K562 (cell line): ENCODE measurements at regions not wholly inside any gene's neighbourhood (a gene's known extent, or its start where the extent isn't known, plus 50 kb on each side); places are given as distances from the start of the nearest gene placed in this dataset.

Experiments used
- ATAC-seq: fragments of 200-7000 bp; cut with Tn5 transposase; 3 replicates; pipeline ENCODE4 v1.9.1; 2020; ENCODE audit warnings: moderate library complexity
- BruUV-seq: library from RNA; stranded (reverse); fragments of 400-500 nt; replicated peaks from 2 replicates; lab custom pipeline; 2021; lab: Mats Ljungman, UMichigan
- CTCF ChIA-PET: fragments of 300-600 bp; formaldehyde crosslinking; extraction: SDS; loops from one replicate; lab custom pipeline; 2021; ENCODE audit warnings: low intra/inter-chr PET ratio; lab: Yijun Ruan, JAX
- POLR2A ChIA-PET: fragments of 300-600, 350-650 bp; sonication (Branson Sonifier 250); formaldehyde crosslinking; extraction: SDS; loops from one replicate; lab custom pipeline; 2021; ENCODE audit warnings: antibody characterized with exemption, inconsistent platforms; lab: Yijun Ruan, JAX
- DNase-seq, 4 experiments: peaks; one replicate each; pipeline versions ENCODE4 v3.0.0 to v3.0.0-alpha.2; 2011 to 2018; ENCODE audit warnings: low spot score in 3 of 4, mixed read lengths in 3 of 4; ENCODE audit errors: extremely low read depth in 1 of 4
- FAIRE-seq: peaks from 2 replicates; lab custom pipeline; 2011; peaks lifted over from hg19 to GRCh38; lab: Jason Lieb, UNC
- H2AFZ ChIP-seq: 2 replicates; pipeline ENCODE4 v1.6.0; 2011; ENCODE audit warnings: low read depth, low read length, control low read depth, inconsistent platforms
- H3K27ac ChIP-seq: fragments of 200-600 bp; 3 replicates; pipeline ENCODE4 v1.8.0; 2011; ENCODE audit warnings: low read depth, mild to moderate bottlenecking, control low read depth, inconsistent platforms, low read length, moderate library complexity, mixed read lengths; ENCODE audit errors: extremely low read depth
- H3K27me3 ChIP-seq, 2 experiments: fragments of 300-600 bp in 1 of 2; 2 replicates in 1 of 2; 3 replicates in 1 of 2; pipeline versions ENCODE4 v1.6.0 to v1.8.0; 2011; ENCODE audit warnings: inconsistent platforms in 2 of 2, low read length in 2 of 2, mild to moderate bottlenecking in 1 of 2, mixed read lengths in 1 of 2, moderate library complexity in 1 of 2; ENCODE audit not compliant: control insufficient read depth in 2 of 2, insufficient read depth in 2 of 2
- H3K36me3 ChIP-seq: fragments of 300-600 bp; 3 replicates; pipeline ENCODE4 v1.8.0; 2011; ENCODE audit warnings: mild to moderate bottlenecking, low read length, inconsistent platforms; ENCODE audit not compliant: control insufficient read depth, insufficient read depth
- H3K4me1 ChIP-seq, 2 experiments: fragments of 200-600 bp in 1 of 2; replicated peaks in 1 of 2; 2 replicates in 1 of 2; 3 replicates in 1 of 2; pipeline versions ENCODE4 v1.5.1 to v1.8.0; 2011; ENCODE audit warnings: inconsistent platforms in 2 of 2, low read length in 2 of 2, mild to moderate bottlenecking in 1 of 2, mixed read lengths in 1 of 2, moderate library complexity in 1 of 2; ENCODE audit not compliant: control insufficient read depth in 2 of 2, insufficient read depth in 2 of 2
- H3K4me2 ChIP-seq: 2 replicates; pipeline ENCODE4 v1.6.1; 2011; ENCODE audit warnings: low read length, control low read depth, inconsistent platforms, mixed read lengths; ENCODE audit not compliant: insufficient read depth
- H3K4me3 ChIP-seq: fragments of 200-600 bp; sonication (generic), shearing (Covaris generic); 2 replicates; pipeline ENCODE4 v1.5.1; 2016; ENCODE audit warnings: control low read depth, inconsistent platforms
- H3K79me2 ChIP-seq: fragments of 200-600 bp; 3 replicates; pipeline ENCODE4 v1.8.0; 2011; ENCODE audit warnings: low read length, inconsistent platforms; ENCODE audit not compliant: control insufficient read depth, insufficient read depth
- H3K9ac ChIP-seq, 2 experiments: 2 replicates each; pipeline versions ENCODE4 v1.6.0 to v1.6.1; 2011; ENCODE audit warnings: low read depth in 2 of 2, low read length in 2 of 2, control low read depth in 1 of 2, inconsistent platforms in 1 of 2, mild to moderate bottlenecking in 1 of 2, mixed read lengths in 1 of 2; ENCODE audit not compliant: insufficient read depth in 1 of 2
- H3K9me1 ChIP-seq: one replicate; pipeline ENCODE4 v1.6.0; 2011; ENCODE audit warnings: inconsistent platforms, mild to moderate bottlenecking, low read length, moderate library complexity; ENCODE audit not compliant: control insufficient read depth, insufficient read depth
- H3K9me3 ChIP-seq: replicated peaks from 2 replicates; pipeline ENCODE4 v1.5.1; 2011; ENCODE audit warnings: low read depth, low read length, inconsistent platforms; ENCODE audit not compliant: control insufficient read depth, insufficient read depth
- H4K20me1 ChIP-seq: replicated peaks from 2 replicates; pipeline ENCODE4 v1.6.1; 2011; ENCODE audit warnings: low read length, inconsistent platforms, mixed read lengths; ENCODE audit not compliant: control insufficient read depth, insufficient read depth
- ARHGAP35 ChIP-seq: fragments of 450-650 bp; IDR thresholded peaks from 2 replicates; pipeline ENCODE4 v1.6.1; 2018; ENCODE audit not compliant: partially characterized antibody
- CAMTA2 ChIP-seq: fragments of 250-450 bp; sonication (Bioruptor Pico); conservative IDR thresholded peaks from 2 replicates; pipeline ENCODE4 v1.5.1; 2022
- DIDO1 ChIP-seq: fragments of 450-650 bp; IDR thresholded peaks from 2 replicates; pipeline ENCODE4 v1.6.1; 2016; ENCODE audit warnings: low read depth, missing biosample characterization, missing genetic modification characterization
- ETS2 ChIP-seq: IDR thresholded peaks from 2 replicates; pipeline ENCODE4 v1.6.1; 2016; ENCODE audit warnings: borderline replicate concordance, missing genetic modification characterization, mild to moderate bottlenecking, moderate library complexity, missing compliant biosample characterization; ENCODE audit not compliant: poor library complexity, severe bottlenecking
- EWSR1 ChIP-seq: fragments of 450-650 bp; IDR thresholded peaks from 2 replicates; pipeline ENCODE4 v1.6.1; 2018; ENCODE audit warnings: borderline replicate concordance, mild to moderate bottlenecking, low read depth, moderate library complexity; ENCODE audit not compliant: partially characterized antibody
- FOXA1 ChIP-seq: fragments of 450-650 bp; IDR thresholded peaks from 2 replicates; pipeline ENCODE4 v1.6.1; 2016; ENCODE audit warnings: mild to moderate bottlenecking, borderline replicate concordance
- FOXM1 ChIP-seq, 2 experiments: fragments of 450-650 bp in 1 of 2; sonication (generic) in 1 of 2; formaldehyde crosslinking in 1 of 2; IDR thresholded peaks; 2 replicates each; pipeline versions ENCODE4 v1.6.1 to v1.9.0; 2017 to 2022; ENCODE audit warnings: low read depth in 2 of 2, mild to moderate bottlenecking in 2 of 2, missing genetic modification reagents in 1 of 2, moderate library complexity in 1 of 2
- HCFC1 ChIP-seq: IDR thresholded peaks from 2 replicates; pipeline ENCODE4 v1.6.1; 2012; ENCODE audit warnings: low read depth, low read length, improper control_type of control experiment
- NELFE ChIP-seq: IDR thresholded peaks from 2 replicates; pipeline ENCODE4 v1.6.1; 2011; ENCODE audit warnings: mild to moderate bottlenecking; ENCODE audit not compliant: insufficient read depth, insufficient read length
- NEUROD1 ChIP-seq: fragments of 150-350 bp; IDR thresholded peaks from 2 replicates; pipeline ENCODE4 v1.6.1; 2014; ENCODE audit warnings: borderline replicate concordance, low read length, low read depth; ENCODE audit not compliant: partially characterized antibody
- NFE2L1 ChIP-seq: fragments of 450-650 bp; IDR thresholded peaks from 2 replicates; pipeline ENCODE4 v1.6.1; 2016; ENCODE audit warnings: missing genetic modification characterization, low read depth, mild to moderate bottlenecking, missing compliant biosample characterization, moderate library complexity, borderline replicate concordance
- NR4A1 ChIP-seq, 2 experiments: fragments of 250-450 bp in 1 of 2; fragments of 450-650 bp in 1 of 2; sonication (Bioruptor Pico) in 1 of 2; IDR thresholded peaks; 2 replicates each; pipeline versions ENCODE4 v1.4.0 to v1.6.1; 2016 to 2020; ENCODE audit warnings: mild to moderate bottlenecking in 2 of 2, missing compliant biosample characterization in 1 of 2, missing genetic modification characterization in 1 of 2, moderate library complexity in 1 of 2
- POU5F1 ChIP-seq: fragments of 150-350 bp; IDR thresholded peaks from 2 replicates; pipeline ENCODE4 v1.6.1; 2014; ENCODE audit warnings: borderline replicate concordance, low read length, low read depth, mild to moderate bottlenecking; ENCODE audit not compliant: partially characterized antibody
- RFX1 ChIP-seq: fragments of 450-650 bp; IDR thresholded peaks from 2 replicates; pipeline ENCODE4 v1.6.1; 2016; ENCODE audit warnings: mild to moderate bottlenecking, moderate library complexity
- SRSF1 ChIP-seq: fragments of 200-400 bp; formaldehyde crosslinking; IDR thresholded peaks from 2 replicates; pipeline ENCODE4 v1.6.1; 2017; ENCODE audit warnings: mild to moderate bottlenecking, low read depth, low read length, moderate library complexity
- ZFPM2 ChIP-seq: fragments of 250-450 bp; sonication (Bioruptor Pico); IDR thresholded peaks from 2 replicates; pipeline ENCODE4 v1.5.1; 2022; ENCODE audit warnings: mild to moderate bottlenecking
- ZNF551 ChIP-seq: fragments of 250-450 bp; sonication (Bioruptor Pico); IDR thresholded peaks from 2 replicates; pipeline ENCODE4 v1.5.0; 2021; ENCODE audit warnings: mild to moderate bottlenecking, moderate library complexity
- WGBS: fragments of 100-300 bp; shearing (Covaris generic); methylation state at CpG from one replicate; pipeline ENCODE4 v1.1.6; 2016; ENCODE audit warnings: low coverage, mixed read lengths; ENCODE audit not compliant: insufficient coverage; ENCODE audit errors: missing lambda C conversion rate; 5-methylcytosine and 5-hydroxymethylcytosine counted together
- in situ Hi-C: fragments of 300-500 bp; cut with MboI; formaldehyde crosslinking; loops from 4 replicates; pipeline ENCODE4 v1.15.0; 2018; ENCODE audit warnings: inconsistent platforms, mixed read lengths
- intact Hi-C: fragments of 100-400 bp; cut with micrococcal nuclease; formaldehyde crosslinking; loops from 2 replicates; pipeline ENCODE4 v1.14.2; 2022

- FAIRE-seq (no peak), ATAC-seq (no peak), DNase-seq (no peak)
- POLR2A ChIA-PET: no interaction called here
- H3K4me1 ChIP-seq: no peaks in the 10 kb centered on the region
- no peak overlapping the region for H2AFZ ChIP-seq
- H3K9me1 ChIP-seq: no peaks in the 10 kb centered on the region
- H3K27me3 ChIP-seq: peaks cover 3 to 7% of the 10 kb centered on the region in 2 experiments; a peak in 2 of 5 replicates
- H3K27ac ChIP-seq: no peak overlapping the region
- H3K4me2 ChIP-seq: no peak overlapping the region
- no peak overlapping the region for H3K4me3 ChIP-seq
- in situ Hi-C loops: loop anchor here (5.0 kb wide), 1 partner anchor 152 kb away; no protein-coding TSS in a partner anchor
- H3K9me3 ChIP-seq: no peaks in the 10 kb centered on the region
- TF ChIP-seq RFX1 (peak; percentile 63), NELFE (no peak), POU5F1 (no peak)
- TF ChIP-seq, all 486 proteins: peak for 1
- Histone ChIP-seq H3K79me2 (no peaks in the 10 kb centered on the region), H3K9ac (no peak overlapping the region), H4K20me1 (no peaks in the 10 kb centered on the region; the same call in 1 of the 2 replicates), H3K36me3 (no peaks in the 10 kb centered on the region)
- intact Hi-C loops: no loop called here
- WGBS: 17% methylated on average over 1 of the region's 1 CpG
- CTCF ChIA-PET: no interaction called here
- BruUV-seq: no TSS peak
These were observed 57.1 kb downstream of the HLA-A start for GRCh38 chr6:29999416-29999815.

- intact Hi-C loops: no loop called here
- Histone ChIP-seq H3K9ac (no peak overlapping the region), H3K4me1 (no peaks in the 10 kb centered on the region), H3K4me2 (no peak overlapping the region), H3K27ac (no peak overlapping the region), H3K9me1 (no peaks in the 10 kb centered on the region), H3K9me3 (no peaks in the 10 kb centered on the region), H3K36me3 (no peaks in the 10 kb centered on the region), H3K27me3 (peaks cover 3 to 7% of the 10 kb centered on the region in 2 experiments; a peak in 2 of 5 replicates), H2AFZ (no peak overlapping the region), H4K20me1 (no peaks in the 10 kb centered on the region; the same call in 1 of the 2 replicates), H3K79me2 (no peaks in the 10 kb centered on the region), H3K4me3 (no peak overlapping the region)
- in situ Hi-C loops: loop anchor here (5.0 to 10.0 kb wide), 2 partner anchors 83 to 265 kb away; no protein-coding TSS in a partner anchor
- no peak for DNase-seq
- no TSS peak for BruUV-seq
- 15% methylated on average over 9 of the region's 9 CpGs for WGBS
- no peak for TF ChIP-seq EWSR1
- no peak for TF ChIP-seq DIDO1 (tag)
- TF ChIP-seq ARHGAP35: no peak
- TF ChIP-seq SRSF1: no peak
- no peak for TF ChIP-seq NFE2L1 (tag)
- no peak for TF ChIP-seq HCFC1
- TF ChIP-seq NEUROD1: no peak
- no peak for TF ChIP-seq ZNF551 (CRISPR knock-in tag)
- TF ChIP-seq FOXA1: no peak
- no peak for TF ChIP-seq ETS2
- no peak for TF ChIP-seq NR4A1 (CRISPR knock-in tag; IDR thresholded peaks at IDR 0.05)
- TF ChIP-seq NR4A1 (tag; IDR thresholded peaks at IDR 0.05): no peak
- no peak for TF ChIP-seq FOXM1 (IDR thresholded peaks at IDR 0.05; ENCODE audit: low read depth)
- no peak for TF ChIP-seq FOXM1 (CRISPR knock-in tag; IDR thresholded peaks at IDR 0.05; ENCODE audit: low read depth)
- TF ChIP-seq CAMTA2 (CRISPR knock-in tag): no peak
- TF ChIP-seq ZFPM2 (CRISPR knock-in tag): no peak
- POLR2A ChIA-PET: no interaction called here
- no peak for FAIRE-seq
- ATAC-seq: no peak
- CTCF ChIA-PET: no interaction called here
These were observed 57.9 kb downstream of the HLA-A start for GRCh38 chr6:30000156-30000791.
